ENCODE measurements at regions not wholly inside any gene's neighbourhood (a gene's known extent, or its start where the extent isn't known, plus 50 kb on each side); places are given as distances from the start of the nearest gene placed in this dataset.

DNA sequence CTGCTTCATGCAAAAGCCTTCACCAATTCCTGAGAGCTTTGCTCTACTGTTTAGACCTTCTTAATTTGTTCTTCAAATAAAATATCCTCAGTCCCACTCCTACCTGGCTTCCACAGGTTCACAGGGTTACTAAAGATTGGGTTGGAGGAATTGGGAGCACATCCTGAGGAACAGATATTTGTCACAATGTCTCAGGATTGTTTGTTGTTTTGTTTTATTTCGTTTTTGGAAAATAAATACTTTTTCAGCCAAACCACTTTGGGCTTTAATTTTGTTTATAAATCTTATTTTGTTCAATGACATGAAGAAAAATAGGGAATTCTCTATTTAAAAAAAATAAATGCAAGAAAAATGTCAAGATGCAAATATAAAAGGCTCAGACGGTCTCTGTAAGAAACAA lies 249.0 kb downstream of the MEF2C start:
- TF ChIP-seq CTCF (IDR thresholded peaks at IDR 0.05): no peak
- TF ChIP-seq POLR2A (IDR thresholded peaks at IDR 0.05): no peak
